ENCODE measurements at regions not wholly inside any gene's neighbourhood (a gene's known extent, or its start where the extent isn't known, plus 50 kb on each side); places are given as distances from the start of the nearest gene placed in this dataset.

GRCh38 chr5:120380644-120381043 is 83.5 kb upstream of the PRR16 start:
- TF ChIP-seq POLR2A (IDR thresholded peaks at IDR 0.05) (no peak), CTCF (IDR thresholded peaks at IDR 0.05) (no peak)

All from right lobe of liver (tissue), 4 donors.